Heart right ventricle (tissue), 16 donors: ENCODE measurements at regions not wholly inside any gene's neighbourhood (a gene's known extent, or its start where the extent isn't known, plus 50 kb on each side); places are given as distances from the start of the nearest gene placed in this dataset.

Source experiments
- ATAC-seq, 8 donors: fragments of 200-7000 bp; cut with Tn5 transposase; one replicate each; pipeline ENCODE4 v1.9.1; 2020; ENCODE audit warnings: mild to moderate bottlenecking in 8 of 8, moderate library complexity in 8 of 8, moderate number of reproducible peaks in 1 of 8
- DNase-seq, 2 donors: peaks; one replicate each; pipeline ENCODE4 v3.0.0-alpha.2; 2020
- H3K27ac ChIP-seq, 10 donors: fragments of 200-600 bp; sonication (generic) in 2 of 10; one replicate each; pipeline versions ENCODE4 v1.5.0 to v1.8.0; 2020 to 2022; ENCODE audit warnings: mild to moderate bottlenecking in 3 of 10
- H3K27me3 ChIP-seq, 7 donors: fragments of 200-600 bp; one replicate each; pipeline ENCODE4 v1.8.0; 2021 to 2022; ENCODE audit warnings: mild to moderate bottlenecking in 2 of 7
- H3K36me3 ChIP-seq, 9 donors: fragments of 200-600 bp; sonication (generic) in 1 of 9; one replicate each; pipeline versions ENCODE4 v1.5.0 to v1.8.0; 2020 to 2022; ENCODE audit warnings: mild to moderate bottlenecking in 2 of 9
- H3K4me1 ChIP-seq, 9 donors: fragments of 200-600 bp; sonication (generic) in 1 of 9; one replicate each; pipeline versions ENCODE4 v1.5.0 to v1.8.0; 2020 to 2022; ENCODE audit warnings: mild to moderate bottlenecking in 4 of 9
- H3K4me3 ChIP-seq, 10 donors: fragments of 200-600 bp; sonication (generic) in 2 of 10; one replicate each; pipeline versions ENCODE4 v1.5.0 to v1.8.0; 2020 to 2022; ENCODE audit warnings: mild to moderate bottlenecking in 7 of 10, moderate library complexity in 2 of 10
- H3K9me3 ChIP-seq, 11 donors: fragments of 200-600 bp in 10 of 11; sonication (generic) in 2 of 11; one replicate each; pipeline versions ENCODE4 v1.5.0 to v1.8.0; 2013 to 2022; ENCODE audit warnings: mild to moderate bottlenecking in 2 of 11, control low read depth in 1 of 11, moderate library complexity in 1 of 11
- CTCF ChIP-seq, 9 donors: fragments of 200-600 bp; sonication (generic) in 2 of 9; IDR thresholded peaks; one replicate each; pipeline versions ENCODE4 v1.5.0 to v1.8.0; 2021 to 2022; ENCODE audit warnings: antibody characterized with exemption in 9 of 9, mild to moderate bottlenecking in 5 of 9, moderate library complexity in 1 of 9
- WGBS, 2 donors: extraction: QIAGEN DNeasy Blood & Tissue Kit; methylation state at CpG; one replicate each; pipeline ENCODE4 v1.1.7; 2013; ENCODE audit warnings: inconsistent platforms in 1 of 2; 5-methylcytosine and 5-hydroxymethylcytosine counted together
- intact Hi-C, 10 donors: fragments of 100-400 bp; cut with DNase I; formaldehyde crosslinking; loops; one replicate each; pipeline versions ENCODE4 v1.11.1 to v1.14.2; 2022
- donor health status: Arrhythmogenic right ventricular cardiomyopathy.
- donor health status: ischemic (EF 13 %, LVEDD 7.1; RV severe dilation, severe dysfunction).
- donor health status: healthy with polysubstance abuse.
- donor health status: DM: no; HTN: yes; CAD: no.
- donor health status: DM: no; HTN: no; CAD: no.
- donor health status: ischemic (EF 25% LVEDD 6.9; RV normal size, moderate dysfunction).
- donor health status: ischemic (EF 25% LVEDD 5.7; RV mildly dilated, moderate dysfunction).
- donor health status: healthy.
- donor health status: DM: yes; HTN: yes; CAD: no.
- donor health status: Ischemic cardiomyopathy.
- donor health status: ischemic (EF 35%, LVEDD 5.7; RV mildly dilated, moderate dysfunction).
- donor health status: nonischemic (EF 11% LVEDD 7.7; RV severe dilation, severe dysfunction).
- donor health status: DM: yes; HTN: yes; CAD: no.
- donor health status: PGD.
- donor health status: ischemic (EF 29% LVEDD 5.4; RV normal size, mild dysfunction).
- donor health status: nonischemic (EF 23%, LVEDD 6.1; RV moderate dilation, normal function).

DNA sequence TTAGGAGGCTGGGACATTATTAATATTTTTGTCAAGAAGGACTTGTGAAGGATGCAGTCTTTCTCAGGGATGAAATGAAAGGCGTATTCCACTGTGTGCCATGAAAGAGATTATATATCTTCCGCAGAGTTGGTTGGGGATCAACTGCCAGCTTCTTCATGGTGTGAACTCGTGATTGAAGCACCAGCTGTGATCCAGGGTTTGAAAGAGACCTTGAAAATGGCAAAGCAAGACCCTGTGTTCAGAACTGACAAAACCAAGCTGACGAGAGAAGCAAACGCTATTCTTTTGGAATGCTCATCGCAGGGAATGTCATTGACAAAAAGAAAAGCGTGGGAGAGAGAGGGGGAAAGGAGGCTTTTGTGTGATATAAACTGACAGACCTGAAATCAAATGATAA, 263.9 kb upstream of the ZNF608 start:
- no peaks in the 10 kb centered on the region for H3K9me3 ChIP-seq
- intact Hi-C loops = loop anchor here in 1 of 10 donors (10.0 kb wide), 1 partner anchor 96 kb away; no protein-coding TSS in a partner anchor
- 89 to 93% methylated on average over 7 of the region's 7 CpGs for WGBS, 2 donors
- no peaks in the 10 kb centered on the region for H3K36me3 ChIP-seq
- H3K4me1 ChIP-seq = peaks cover 0 to 18% (median 7%) of the 10 kb centered on the region in 9 donors
- DNase-seq (no peak), ATAC-seq (no peak)
- H3K27ac ChIP-seq = no peak overlapping the region
- H3K27me3 ChIP-seq = no peaks in the 10 kb centered on the region
- H3K4me3 ChIP-seq = no peak overlapping the region
- TF ChIP-seq CTCF (IDR thresholded peaks at IDR 0.05) = no peak

GRCh38 chr5:125011014-125011413, 264.6 kb upstream of the ZNF608 start:
- TF ChIP-seq CTCF (IDR thresholded peaks at IDR 0.05) = no peak
- Histone ChIP-seq H3K27me3 (no peaks in the 10 kb centered on the region), H3K27ac (no peak overlapping the region), H3K4me1 (peaks cover 0 to 11% (median 0%) of the 10 kb centered on the region in 9 donors), H3K9me3 (no peaks in the 10 kb centered on the region), H3K4me3 (no peak overlapping the region), H3K36me3 (no peaks in the 10 kb centered on the region)
- no peak for DNase-seq
- ATAC-seq = peak in 1 of 8 donors; percentile 13
- WGBS, 2 donors = 78 to 83% methylated on average over 5 of the region's 5 CpGs
- intact Hi-C loops = loop anchor here in 1 of 10 donors (10.0 kb wide), 1 partner anchor 96 kb away; no protein-coding TSS in a partner anchor

DNA sequence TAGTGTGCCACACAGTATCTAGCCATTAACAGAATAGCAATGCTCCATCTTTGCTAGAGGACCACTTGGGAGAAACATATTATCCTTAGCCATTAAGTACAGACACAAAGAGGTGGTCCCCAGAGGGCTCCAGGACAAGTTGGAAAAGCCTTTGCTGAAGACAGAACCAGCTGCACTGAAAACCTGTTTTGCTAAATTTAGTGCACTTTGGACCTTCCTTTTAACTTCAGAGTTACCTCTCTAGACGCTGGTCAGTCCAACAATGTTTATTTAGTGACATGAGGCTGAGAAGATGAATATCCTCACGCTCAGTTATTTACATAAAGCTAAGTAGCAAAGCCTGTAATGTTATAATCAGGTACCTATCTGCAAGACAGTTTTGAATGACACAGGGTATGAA, 265.0 kb upstream of the ZNF608 start:
- Histone ChIP-seq H3K9me3 (no peaks in the 10 kb centered on the region), H3K4me1 (peaks cover 0 to 8% (median 0%) of the 10 kb centered on the region in 9 donors), H3K27ac (no peak overlapping the region), H3K36me3 (no peaks in the 10 kb centered on the region), H3K4me3 (no peak overlapping the region), H3K27me3 (no peaks in the 10 kb centered on the region)
- TF ChIP-seq CTCF (IDR thresholded peaks at IDR 0.05) = no peak
- intact Hi-C loops = loop anchor here in 1 of 10 donors (10.0 kb wide), 1 partner anchor 97 kb away; no protein-coding TSS in a partner anchor
- WGBS, 2 donors = 73 to 82% methylated on average over 2 of the region's 2 CpGs
- ATAC-seq = no peak
- DNase-seq = no peak

DNA sequence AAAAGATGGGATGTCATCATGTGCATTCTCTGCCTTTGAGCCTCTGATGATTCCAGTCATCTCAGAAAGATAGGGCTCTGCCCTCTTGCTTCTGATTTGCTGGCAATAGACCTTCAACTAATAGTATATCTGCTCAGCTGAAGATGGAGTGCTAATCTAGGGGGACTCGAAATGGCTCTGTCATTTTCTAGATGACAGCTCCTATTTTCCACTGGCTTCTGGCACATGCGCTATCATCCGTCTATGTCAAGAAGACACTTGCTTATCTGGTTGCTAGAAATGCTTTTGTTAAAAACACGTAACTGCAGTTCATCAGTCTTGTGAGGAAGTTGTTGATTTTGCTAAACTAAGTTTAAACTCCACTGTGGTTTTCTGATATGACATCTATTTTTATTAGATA, 265.5 kb upstream of the ZNF608 start:
- no peak for DNase-seq
- ATAC-seq = peak in 1 of 8 donors; percentile 48
- Histone ChIP-seq H3K4me3 (no peak overlapping the region), H3K36me3 (no peaks in the 10 kb centered on the region), H3K27me3 (no peaks in the 10 kb centered on the region), H3K9me3 (no peaks in the 10 kb centered on the region), H3K27ac (peak overlapping the region in 1 of 10 donors; percentile 48), H3K4me1 (peaks cover 0 to 8% (median 0%) of the 10 kb centered on the region in 9 donors)
- 30 to 42% methylated on average over 4 of the region's 4 CpGs for WGBS, 2 donors
- no peak for TF ChIP-seq CTCF (IDR thresholded peaks at IDR 0.05)
- intact Hi-C loops = loop anchor here in 1 of 10 donors (10.0 kb wide), 1 partner anchor 97 kb away; no protein-coding TSS in a partner anchor
